ENCODE measurements at regions not wholly inside any gene's neighbourhood (a gene's known extent, or its start where the extent isn't known, plus 50 kb on each side); places are given as distances from the start of the nearest gene placed in this dataset.

DNA sequence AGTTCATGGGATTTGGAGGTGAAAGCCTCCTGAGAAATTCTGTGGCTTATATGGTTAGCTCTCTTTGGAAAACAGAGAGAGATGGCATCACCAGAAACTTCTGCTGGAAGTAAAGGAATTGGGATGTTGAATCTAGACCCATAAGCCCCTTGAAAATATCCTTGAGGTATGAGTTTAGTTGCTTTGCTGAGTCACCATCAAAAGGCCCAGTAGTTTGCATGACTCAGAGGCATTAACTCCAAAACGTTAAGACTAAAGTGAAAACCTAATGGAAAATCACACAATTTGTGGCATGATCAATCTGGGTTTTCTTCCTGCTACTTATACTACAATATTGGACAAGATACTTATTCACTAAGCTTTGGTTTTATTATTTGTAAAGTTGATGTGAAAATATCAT is 349.2 kb upstream of the SALL1 start:
- TF ChIP-seq TEAD4 (IDR thresholded peaks at IDR 0.05) (no peak), TAF1 (IDR thresholded peaks at IDR 0.05; ENCODE audit: low read depth) (no peak), ZBTB7A (IDR thresholded peaks at IDR 0.05; ENCODE audit: low read depth) (no peak), FOXM1 (IDR thresholded peaks at IDR 0.05; ENCODE audit: borderline replicate concordance, low read depth) (no peak), YY1 (IDR thresholded peaks at IDR 0.05; ENCODE audit: low read depth) (no peak), RAD21 (IDR thresholded peaks at IDR 0.05; ENCODE audit: low read depth) (no peak)
